IMR-90 (cell line): ENCODE measurements at regions not wholly inside any gene's neighbourhood (a gene's known extent, or its start where the extent isn't known, plus 50 kb on each side); places are given as distances from the start of the nearest gene placed in this dataset.
"Not testable (repeated sequence)": the region's sequence is repeated elsewhere in the genome, so short reads cannot be mapped to it uniquely, and the experiment has no call there.

Source experiments
- ATAC-seq: fragments of 200-7000 bp; cut with Tn5 transposase; 2 replicates; pipeline ENCODE4 v1.9.1; 2020; ENCODE audit warnings: low read depth, mild to moderate bottlenecking, moderate library complexity
- BruUV-seq: library from RNA; stranded (reverse); fragments of 400-500 nt; replicated peaks from 2 replicates; lab custom pipeline; 2021; lab: Mats Ljungman, UMichigan
- CTCF ChIA-PET: fragments of 300-600 bp; formaldehyde crosslinking; extraction: SDS; loops from one replicate; lab custom pipeline; 2021; ENCODE audit warnings: antibody characterized with exemption; lab: Yijun Ruan, JAX
- POLR2A ChIA-PET: fragments of 300-600 bp; sonication (Branson Sonifier 250); formaldehyde crosslinking; loops from one replicate; lab custom pipeline; 2022; ENCODE audit warnings: antibody characterized with exemption; ENCODE audit not compliant: unreplicated experiment; lab: Charles Lee
- DNase-seq: peaks from one replicate; pipeline ENCODE4 v3.0.0; 2013
- H2AFZ ChIP-seq: replicated peaks from 2 replicates; pipeline ENCODE3; 2013; ENCODE audit warnings: low read length, mild to moderate bottlenecking; ENCODE audit not compliant: poor library complexity
- H2AK5ac ChIP-seq: 2 replicates; pipeline ENCODE4 v1.6.1; 2013; ENCODE audit warnings: low read depth, low read length, inconsistent platforms
- H2AK9ac ChIP-seq: replicated peaks from 2 replicates; pipeline ENCODE3; 2013; ENCODE audit warnings: mild to moderate bottlenecking, low read depth, low read length, moderate library complexity; ENCODE audit not compliant: poor library complexity
- H2BK120ac ChIP-seq: 2 replicates; pipeline ENCODE4 v1.6.1; 2013; ENCODE audit warnings: low read depth, low read length, inconsistent platforms
- H2BK15ac ChIP-seq: 3 replicates; pipeline ENCODE4 v1.6.1; 2013; ENCODE audit warnings: low read depth, low read length, inconsistent platforms
- H2BK20ac ChIP-seq: 2 replicates; pipeline ENCODE4 v1.6.1; 2013; ENCODE audit warnings: low read depth, mild to moderate bottlenecking, inconsistent platforms, low read length, moderate library complexity
- H2BK5ac ChIP-seq: 2 replicates; pipeline ENCODE4 v1.6.1; 2013; ENCODE audit warnings: mild to moderate bottlenecking, low read depth, low read length, inconsistent platforms; ENCODE audit not compliant: poor library complexity, severe bottlenecking
- H3K14ac ChIP-seq: replicated peaks from 2 replicates; pipeline ENCODE4 v1.6.1; 2013; ENCODE audit warnings: low read depth, low read length, inconsistent platforms
- H3K18ac ChIP-seq: 2 replicates; pipeline ENCODE4 v1.6.1; 2013; ENCODE audit warnings: low read depth, low read length, control low read depth
- H3K23ac ChIP-seq: 2 replicates; pipeline ENCODE4 v1.6.1; 2013; ENCODE audit warnings: low read depth, low read length, inconsistent platforms
- H3K27ac ChIP-seq: 2 replicates; pipeline ENCODE4 v1.5.1; 2013; ENCODE audit warnings: mild to moderate bottlenecking, control low read depth, low read length; ENCODE audit not compliant: insufficient read depth
- H3K27me3 ChIP-seq: 2 replicates; pipeline ENCODE4 v1.6.1; 2013; ENCODE audit warnings: low read length; ENCODE audit not compliant: control insufficient read depth, insufficient read depth
- H3K36me3 ChIP-seq: 2 replicates; pipeline ENCODE4 v1.6.1; 2013; ENCODE audit warnings: low read length, mixed read lengths; ENCODE audit not compliant: control insufficient read depth, insufficient read depth
- H3K4ac ChIP-seq: 2 replicates; pipeline ENCODE4 v1.6.1; 2013; ENCODE audit warnings: low read depth, low read length, inconsistent platforms
- H3K4me1 ChIP-seq: 2 replicates; pipeline ENCODE4 v1.6.1; 2013; ENCODE audit warnings: low read length, mixed read lengths; ENCODE audit not compliant: control insufficient read depth, insufficient read depth
- H3K4me2 ChIP-seq: 2 replicates; pipeline ENCODE4 v1.6.1; 2013; ENCODE audit warnings: low read depth, mild to moderate bottlenecking, control low read depth, low read length, moderate library complexity
- H3K4me3 ChIP-seq: 2 replicates; pipeline ENCODE4 v1.5.1; 2013; ENCODE audit warnings: low read depth, mild to moderate bottlenecking, control low read depth, low read length, moderate library complexity; ENCODE audit not compliant: insufficient read depth
- H3K56ac ChIP-seq: 2 replicates; pipeline ENCODE4 v1.6.1; 2013; ENCODE audit warnings: low read length, inconsistent platforms; ENCODE audit not compliant: insufficient read depth; ENCODE audit errors: extremely low read depth
- H3K79me1 ChIP-seq, 2 experiments: 2 replicates each; pipeline ENCODE4 v1.6.1; 2013; ENCODE audit warnings: low read length in 2 of 2, inconsistent platforms in 1 of 2, low read depth in 1 of 2
- H3K9ac ChIP-seq: 2 replicates; pipeline ENCODE4 v1.6.1; 2013; ENCODE audit warnings: low read depth, low read length, control low read depth
- H3K9me1 ChIP-seq: 2 replicates; pipeline ENCODE4 v1.6.1; 2013; ENCODE audit warnings: low read length, inconsistent platforms; ENCODE audit not compliant: insufficient read depth
- H3K9me3 ChIP-seq: 2 replicates; pipeline ENCODE4 v1.6.1; 2013; ENCODE audit warnings: low read length; ENCODE audit not compliant: control insufficient read depth, insufficient read depth
- H4K20me1 ChIP-seq: 2 replicates; pipeline ENCODE4 v1.6.1; 2013; ENCODE audit warnings: low read length, inconsistent platforms; ENCODE audit not compliant: insufficient read depth
- H4K5ac ChIP-seq: 2 replicates; pipeline ENCODE4 v1.6.1; 2013; ENCODE audit warnings: mild to moderate bottlenecking, low read depth, low read length, control low read depth
- H4K8ac ChIP-seq, 2 experiments: 2 replicates each; pipeline ENCODE4 v1.6.1; 2013; ENCODE audit warnings: low read depth in 2 of 2, low read length in 2 of 2, control low read depth in 1 of 2, inconsistent platforms in 1 of 2
- H4K91ac ChIP-seq: 2 replicates; pipeline ENCODE4 v1.6.1; 2013; ENCODE audit warnings: low read depth, low read length, inconsistent platforms; ENCODE audit not compliant: insufficient read depth
- WGBS, 2 experiments: methylation state at CpG; one replicate each; pipeline versions ENCODE4 v1.1.5 to v1.1.7; 2013; ENCODE audit warnings: missing lambda C conversion rate in 2 of 2; ENCODE audit not compliant: insufficient read length in 1 of 2; ENCODE audit errors: extremely low coverage in 2 of 2; 5-methylcytosine and 5-hydroxymethylcytosine counted together
- dilution Hi-C: fragments of 300-500 bp; cut with HindIII; formaldehyde crosslinking; loops from one replicate; pipeline ENCODE4 v1.14.3; 2018; ENCODE audit warnings: low sequenced_read_pairs; ENCODE audit not compliant: unreplicated experiment
- in situ Hi-C: fragments of 300-500 bp; cut with MboI; formaldehyde crosslinking; loops from 3 replicates; pipeline ENCODE4 v1.14.3; 2019; ENCODE audit warnings: low sequenced_read_pairs, inconsistent platforms, mixed read lengths
- intact Hi-C: fragments of 100-400 bp; cut with micrococcal nuclease; formaldehyde crosslinking; loops from 2 replicates; pipeline ENCODE4 v1.10.0; 2022

DNA sequence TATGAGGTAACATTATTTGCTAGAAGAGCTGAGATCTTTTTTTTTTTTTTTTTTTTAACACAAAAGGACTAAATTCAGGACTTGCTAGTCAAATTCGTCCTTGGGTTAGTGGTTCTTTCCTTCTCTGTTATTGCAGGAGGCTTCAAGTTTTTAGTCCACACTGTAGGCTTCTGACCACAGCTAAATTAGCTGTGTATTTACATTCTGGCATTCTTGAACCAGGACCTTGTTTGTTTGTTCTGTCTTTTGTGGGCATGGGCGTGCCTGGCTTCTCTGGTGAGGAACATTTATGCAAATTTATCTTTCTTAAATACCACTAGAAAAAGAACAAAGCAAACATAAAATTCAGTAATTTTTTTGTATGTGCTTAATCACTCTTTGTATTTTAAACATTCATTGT lies 57.3 kb upstream of the GARIN1A start:
- H2AK5ac ChIP-seq, H4K91ac ChIP-seq, BruUV-seq, POLR2A ChIA-PET, H4K8ac ChIP-seq, H3K4ac ChIP-seq, H3K9me1 ChIP-seq, H3K4me1 ChIP-seq, H3K56ac ChIP-seq, H2BK120ac ChIP-seq, H3K4me2 ChIP-seq, H2BK20ac ChIP-seq, H3K9me3 ChIP-seq, H3K27me3 ChIP-seq, H2AK9ac ChIP-seq, in situ Hi-C loops, H3K14ac ChIP-seq, dilution Hi-C loops, H3K18ac ChIP-seq, H4K20me1 ChIP-seq, H2BK5ac ChIP-seq, DNase-seq, H3K9ac ChIP-seq, H3K23ac ChIP-seq, H3K4me3 ChIP-seq, H2BK15ac ChIP-seq, H4K5ac ChIP-seq, CTCF ChIA-PET, H2AFZ ChIP-seq, H3K27ac ChIP-seq: not testable (repeated sequence)
- intact Hi-C loops = loop anchor here (5.0 kb wide), 1 partner anchor 267 kb away; no protein-coding TSS in a partner anchor
- WGBS, 2 experiments = no CpG with 5 or more reads among the region's 2 CpGs
- Histone ChIP-seq H3K36me3 (peaks cover 16% of the 10 kb centered on the region), H3K79me1 (peaks cover 0 to 11% of the 10 kb centered on the region in 2 experiments; a peak in 2 of 4 replicates)
- peak; percentile 70 for ATAC-seq

DNA sequence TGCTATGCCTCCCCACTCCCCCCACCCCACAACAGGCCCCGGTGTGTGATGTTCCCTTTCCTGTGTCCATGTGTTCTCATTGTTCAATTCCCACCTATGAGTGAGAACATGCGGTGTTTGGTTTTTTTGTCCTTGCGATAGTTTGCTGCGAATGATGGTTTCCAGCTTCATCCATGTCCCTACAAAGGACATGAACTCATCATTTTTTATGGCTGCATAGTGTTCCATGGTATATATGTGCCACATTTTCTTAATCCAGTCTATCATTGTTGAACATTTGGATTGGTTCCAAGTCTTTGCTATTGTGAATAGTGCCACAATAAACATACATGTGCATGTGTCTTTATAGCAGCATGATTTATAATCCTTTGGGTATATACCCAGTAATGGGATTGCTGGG lies 55.3 kb upstream of the GARIN1A start:
- in situ Hi-C loops, H3K18ac ChIP-seq, H2AK9ac ChIP-seq, H2AFZ ChIP-seq, intact Hi-C loops, H3K9ac ChIP-seq, H2BK15ac ChIP-seq, H3K9me3 ChIP-seq, H4K5ac ChIP-seq, CTCF ChIA-PET, H3K56ac ChIP-seq, H3K14ac ChIP-seq, BruUV-seq, H2AK5ac ChIP-seq, H3K9me1 ChIP-seq, H3K4me1 ChIP-seq, H3K4ac ChIP-seq, H4K91ac ChIP-seq, H2BK20ac ChIP-seq, ATAC-seq, H3K27me3 ChIP-seq, H2BK5ac ChIP-seq, dilution Hi-C loops, H3K23ac ChIP-seq, H4K8ac ChIP-seq, H2BK120ac ChIP-seq, H3K4me2 ChIP-seq, H4K20me1 ChIP-seq, H3K4me3 ChIP-seq, POLR2A ChIA-PET, H3K27ac ChIP-seq, H3K79me1 ChIP-seq, DNase-seq: not testable (repeated sequence)
- WGBS, 2 experiments = no CpG with 5 or more reads among the region's 4 CpGs
- H3K36me3 ChIP-seq = peaks cover 19% of the 10 kb centered on the region
